Esophagus squamous epithelium (tissue), 5 donors: ENCODE measurements at regions not wholly inside any gene's neighbourhood (a gene's known extent, or its start where the extent isn't known, plus 50 kb on each side); places are given as distances from the start of the nearest gene placed in this dataset.

Experiments
- DNase-seq: peaks from one replicate; lab custom pipeline; 2025; lab: John Stamatoyannopoulos, UW
- H3K27ac ChIP-seq, 4 donors: fragments of 200-600 bp; sonication (generic); one replicate each; pipeline ENCODE4 v1.5.1; 2016 to 2019; ENCODE audit warnings: mild to moderate bottlenecking in 1 of 4
- H3K27me3 ChIP-seq, 4 donors: fragments of 200-600 bp; sonication (generic); 1 replicate in 3 of 4; 2 replicates in 1 of 4; pipeline versions ENCODE4 v1.5.1 to v1.6.0; 2017 to 2021; ENCODE audit warnings: antibody characterized with exemption in 1 of 4
- H3K36me3 ChIP-seq, 3 donors: fragments of 200-600 bp; sonication (generic); one replicate each; pipeline ENCODE4 v1.5.1; 2016 to 2019
- H3K4me1 ChIP-seq, 3 donors: fragments of 200-600 bp; sonication (generic); one replicate each; pipeline ENCODE4 v1.5.1; 2017 to 2019
- H3K4me3 ChIP-seq, 4 donors: fragments of 200-600 bp; sonication (generic); 1 replicate in 3 of 4; 2 replicates in 1 of 4; pipeline ENCODE4 v1.5.1; 2016 to 2019; ENCODE audit warnings: mild to moderate bottlenecking in 2 of 4, moderate library complexity in 1 of 4
- H3K9me3 ChIP-seq, 3 donors: fragments of 200-600 bp; sonication (generic); one replicate each; pipeline ENCODE4 v1.5.1; 2016 to 2019
- CTCF ChIP-seq, 6 experiments: fragments of 450-650 bp in 4 of 6; fragments of 200-600 bp in 2 of 6; sonication (generic) in 2 of 6; IDR thresholded peaks; one replicate each; pipeline ENCODE4 v1.5.1; 2016 to 2019; ENCODE audit warnings: antibody characterized with exemption in 6 of 6, mild to moderate bottlenecking in 4 of 6, moderate library complexity in 4 of 6
- POLR2A ChIP-seq, 4 donors: fragments of 450-650 bp; IDR thresholded peaks; one replicate each; pipeline ENCODE4 v1.6.1; 2017; ENCODE audit warnings: antibody characterized with exemption in 4 of 4, mild to moderate bottlenecking in 4 of 4, moderate library complexity in 3 of 4
- WGBS, 2 donors: methylation state at CpG; one replicate each; pipeline ENCODE4 v1.1.5; 2018; 5-methylcytosine and 5-hydroxymethylcytosine counted together
- intact Hi-C: fragments of 100-400 bp; cut with DNase I; formaldehyde crosslinking; loops from one replicate; pipeline ENCODE4 v1.15.0; 2022
- donor health status: DM: yes; HTN: yes; CAD: no.

- H3K27ac ChIP-seq, result no peak overlapping the region
- TF ChIP-seq POLR2A (IDR thresholded peaks at IDR 0.05) (no peak), CTCF (IDR thresholded peaks at IDR 0.05) (no peak)
- no peaks in the 10 kb centered on the region for H3K4me1 ChIP-seq
- no peak overlapping the region for H3K4me3 ChIP-seq
- peaks cover 0 to 21% (median 0%) of the 10 kb centered on the region in 4 donors for H3K27me3 ChIP-seq
- H3K36me3 ChIP-seq, result no peaks in the 10 kb centered on the region
- 35 to 56% methylated on average over 2 of the region's 2 CpGs for WGBS, 2 donors
- DNase-seq, result no peak
- H3K9me3 ChIP-seq, result no peaks in the 10 kb centered on the region
- intact Hi-C loops, result no loop called here
These were observed 137.1 kb upstream of the WSCD2 start for GRCh38 chr12:107992029-107992428.

GRCh38 chr12:107992870-107993451 lies 136.1 kb upstream of the WSCD2 start:
- intact Hi-C loops, result no loop called here
- Histone ChIP-seq H3K27me3 (peaks cover 0 to 18% (median 0%) of the 10 kb centered on the region in 4 donors), H3K4me3 (no peak overlapping the region), H3K27ac (no peak overlapping the region), H3K9me3 (no peaks in the 10 kb centered on the region), H3K4me1 (no peaks in the 10 kb centered on the region), H3K36me3 (no peaks in the 10 kb centered on the region)
- TF ChIP-seq POLR2A (IDR thresholded peaks at IDR 0.05) (no peak), CTCF (IDR thresholded peaks at IDR 0.05) (peak in 5 of 6 experiments; percentile 19 to 55 (median 30))
- no peak for DNase-seq
- 41 to 49% methylated on average over 4 of the region's 4 CpGs for WGBS, 2 donors

GRCh38 chr12:107998863-107999262 lies 130.2 kb upstream of the WSCD2 start:
- intact Hi-C loops, result no loop called here
- Histone ChIP-seq H3K9me3 (no peaks in the 10 kb centered on the region), H3K27ac (no peak overlapping the region), H3K4me1 (no peaks in the 10 kb centered on the region), H3K36me3 (no peaks in the 10 kb centered on the region), H3K4me3 (no peak overlapping the region), H3K27me3 (peaks cover 0 to 31% (median 0%) of the 10 kb centered on the region in 4 donors)
- WGBS, 2 donors, result 75 to 82% methylated on average over 4 of the region's 4 CpGs
- DNase-seq, result no peak
- TF ChIP-seq CTCF (IDR thresholded peaks at IDR 0.05), result no peak
- TF ChIP-seq POLR2A (IDR thresholded peaks at IDR 0.05), result no peak

GRCh38 chr12:108000111-108000510 lies 129.0 kb upstream of the WSCD2 start:
- H3K27me3 ChIP-seq, result peaks cover 0 to 31% (median 0%) of the 10 kb centered on the region in 4 donors
- H3K4me1 ChIP-seq, result no peaks in the 10 kb centered on the region
- H3K4me3 ChIP-seq, result no peak overlapping the region
- H3K9me3 ChIP-seq, result no peaks in the 10 kb centered on the region
- 33 to 54% methylated on average over 1 to 2 of the region's 2 CpGs for WGBS, 2 donors
- no peaks in the 10 kb centered on the region for H3K36me3 ChIP-seq
- no peak for DNase-seq
- H3K27ac ChIP-seq, result no peak overlapping the region
- intact Hi-C loops, result no loop called here
- no peak for TF ChIP-seq CTCF (IDR thresholded peaks at IDR 0.05)
- no peak for TF ChIP-seq POLR2A (IDR thresholded peaks at IDR 0.05)

- TF ChIP-seq POLR2A (IDR thresholded peaks at IDR 0.05) (no peak), CTCF (IDR thresholded peaks at IDR 0.05) (no peak)
- Histone ChIP-seq H3K4me1 (no peaks in the 10 kb centered on the region), H3K4me3 (no peak overlapping the region), H3K27ac (no peak overlapping the region), H3K36me3 (no peaks in the 10 kb centered on the region), H3K9me3 (no peaks in the 10 kb centered on the region), H3K27me3 (peaks cover 0 to 44% (median 0%) of the 10 kb centered on the region in 4 donors)
- intact Hi-C loops, result no loop called here
- WGBS, 2 donors, result 13 to 14% methylated on average over 1 of the region's 1 CpG
- no peak for DNase-seq
These were observed 124.8 kb upstream of the WSCD2 start for GRCh38 chr12:108004319-108004718.
